GM12891 (cell line): ENCODE measurements at regions not wholly inside any gene's neighbourhood (a gene's known extent, or its start where the extent isn't known, plus 50 kb on each side); places are given as distances from the start of the nearest gene placed in this dataset.
A peak's percentile ranks its signal among the peaks of the same experiment; 100 is the strongest.

ENCODE experiments used
- DNase-seq: peaks from one replicate; pipeline ENCODE4 v3.0.0; 2011; ENCODE audit warnings: low spot score; ENCODE audit not compliant: insufficient read length
- FAIRE-seq: peaks from 2 replicates; lab custom pipeline; 2011; peaks lifted over from hg19 to GRCh38; lab: Jason Lieb, UNC
- PAX5 ChIP-seq: IDR thresholded peaks from 2 replicates; pipeline ENCODE4 v1.6.1; 2011; ENCODE audit warnings: low read length, moderate library complexity, mild to moderate bottlenecking; ENCODE audit not compliant: insufficient read depth, severe bottlenecking
- POLR2A ChIP-seq: IDR thresholded peaks from 2 replicates; pipeline ENCODE4 v1.6.1; 2011; ENCODE audit warnings: low read depth, low read length, control low read depth
- POLR2AphosphoS5 ChIP-seq: IDR thresholded peaks from 2 replicates; pipeline ENCODE4 v1.6.1; 2011; ENCODE audit warnings: low read depth, low read length, control low read depth
- POU2F2 ChIP-seq: IDR thresholded peaks from 2 replicates; pipeline ENCODE4 v1.6.1; 2011; ENCODE audit warnings: low read depth, mild to moderate bottlenecking, control low read depth, low read length, moderate library complexity
- SPI1 ChIP-seq: IDR thresholded peaks from 2 replicates; pipeline ENCODE4 v1.6.1; 2011; ENCODE audit warnings: low read depth, low read length, control low read depth
- TAF1 ChIP-seq: IDR thresholded peaks from 2 replicates; pipeline ENCODE4 v1.6.1; 2011; ENCODE audit warnings: low read depth, low read length, control low read depth

DNA sequence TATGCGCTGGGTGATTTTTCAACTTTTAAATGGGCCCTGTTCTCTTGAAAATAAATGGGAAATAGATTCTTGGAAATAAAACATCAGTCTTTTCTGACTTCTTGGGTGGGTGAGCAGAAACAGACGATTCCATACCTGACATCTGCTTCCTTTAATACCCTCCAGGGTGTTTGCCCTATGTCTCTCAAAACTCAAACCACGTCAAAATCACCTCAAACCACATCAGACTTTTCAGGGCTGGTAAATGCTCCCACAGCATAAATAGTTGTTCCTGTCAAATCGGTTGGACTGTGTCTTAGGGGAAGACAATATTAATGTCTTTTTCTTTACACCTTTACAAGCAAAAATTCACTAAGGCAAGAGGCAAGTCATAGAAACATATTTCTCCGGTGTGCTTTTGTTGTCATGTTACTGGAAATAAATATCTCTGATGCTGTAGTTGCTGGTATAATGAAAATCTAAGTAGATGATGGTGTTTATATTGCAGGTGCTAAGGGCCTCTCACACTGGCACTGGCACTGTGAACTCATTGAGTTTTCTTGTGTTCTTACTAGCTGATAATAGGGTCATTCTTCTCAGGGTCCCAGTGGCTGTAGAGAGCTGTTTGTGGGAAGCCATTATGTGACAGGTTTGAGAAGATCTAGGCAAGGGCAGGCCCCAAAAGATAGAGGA is 380.4 kb downstream of the RAPGEF2 start:
- FAIRE-seq (no peak), DNase-seq (no peak)
- TF ChIP-seq POLR2A, result no peak
- no peak for TF ChIP-seq SPI1
- TF ChIP-seq POLR2AphosphoS5, result no peak
- TF ChIP-seq TAF1, result no peak
- TF ChIP-seq PAX5, result no peak
- no peak for TF ChIP-seq POU2F2

DNA sequence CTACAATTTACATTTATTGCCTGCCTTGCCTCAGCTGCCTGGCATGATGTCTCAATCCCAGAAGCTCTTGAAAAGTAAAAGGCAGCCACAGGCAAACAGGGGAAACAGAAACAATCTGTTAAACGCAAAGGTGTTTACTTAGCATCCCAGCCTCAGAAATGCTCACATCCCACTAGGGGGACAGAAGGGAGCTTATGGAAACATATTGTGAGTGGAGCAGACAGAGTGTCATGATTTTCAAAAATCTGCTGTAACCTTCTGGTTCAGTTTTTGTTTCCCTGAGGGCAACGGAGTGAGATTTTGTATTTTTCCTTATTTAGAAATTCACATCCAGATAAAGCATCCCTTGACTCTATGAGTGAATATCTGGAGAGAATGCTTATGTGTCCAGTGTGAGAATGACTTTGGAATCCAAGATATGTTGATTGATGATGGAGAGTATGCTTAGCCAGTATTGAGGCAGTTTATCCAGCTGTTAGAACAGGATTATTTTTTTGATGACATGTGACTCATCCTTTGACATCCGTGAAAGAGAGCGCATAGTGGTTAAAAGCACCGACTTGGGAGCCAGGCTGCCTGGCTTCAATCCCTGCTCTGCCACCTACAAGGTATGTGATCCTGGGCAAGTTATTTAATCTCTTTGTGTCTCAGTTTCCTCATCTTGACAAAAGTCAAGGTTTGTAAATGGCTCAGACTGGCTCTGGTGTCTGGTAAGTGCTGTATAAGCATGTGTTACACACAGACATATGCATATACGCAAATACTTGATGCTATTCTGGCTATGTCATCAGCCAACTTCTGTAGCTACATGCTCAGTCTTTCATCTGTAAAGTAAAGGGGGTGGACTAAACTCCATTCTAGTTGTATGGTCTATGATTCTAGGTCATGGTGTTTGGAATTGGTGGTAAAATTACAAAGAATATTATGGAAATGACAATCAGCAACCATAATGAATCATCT is 381.2 kb downstream of the RAPGEF2 start:
- no peak for DNase-seq
- no peak for TF ChIP-seq SPI1
- TF ChIP-seq POLR2AphosphoS5, result no peak
- no peak for TF ChIP-seq POU2F2
- TF ChIP-seq PAX5, result no peak
- no peak for TF ChIP-seq TAF1
- TF ChIP-seq POLR2A, result no peak
- FAIRE-seq, result no peak

DNA sequence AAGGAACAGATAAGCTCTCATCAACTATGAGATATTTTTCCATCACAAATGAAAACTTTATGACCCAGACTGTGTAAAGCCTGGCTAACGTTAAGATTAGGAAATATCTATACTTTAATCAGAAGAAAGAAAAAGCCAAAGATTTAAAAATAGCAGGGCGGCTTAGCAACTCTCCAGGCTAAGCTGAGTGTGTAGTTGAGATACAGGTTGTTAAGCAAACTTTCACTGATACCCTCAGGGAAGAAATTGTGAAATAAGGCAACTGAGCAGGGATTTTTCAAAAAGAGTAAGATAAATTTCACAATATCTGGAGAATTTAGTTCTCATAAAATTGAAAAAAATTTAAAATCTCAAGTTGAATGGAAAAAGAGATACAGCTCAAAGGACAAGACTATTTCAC is 382.0 kb downstream of the RAPGEF2 start:
- no peak for FAIRE-seq
- DNase-seq, result no peak
- no peak for TF ChIP-seq PAX5
- TF ChIP-seq TAF1, result no peak
- no peak for TF ChIP-seq SPI1
- TF ChIP-seq POU2F2, result no peak
- no peak for TF ChIP-seq POLR2AphosphoS5
- TF ChIP-seq POLR2A, result no peak

DNA sequence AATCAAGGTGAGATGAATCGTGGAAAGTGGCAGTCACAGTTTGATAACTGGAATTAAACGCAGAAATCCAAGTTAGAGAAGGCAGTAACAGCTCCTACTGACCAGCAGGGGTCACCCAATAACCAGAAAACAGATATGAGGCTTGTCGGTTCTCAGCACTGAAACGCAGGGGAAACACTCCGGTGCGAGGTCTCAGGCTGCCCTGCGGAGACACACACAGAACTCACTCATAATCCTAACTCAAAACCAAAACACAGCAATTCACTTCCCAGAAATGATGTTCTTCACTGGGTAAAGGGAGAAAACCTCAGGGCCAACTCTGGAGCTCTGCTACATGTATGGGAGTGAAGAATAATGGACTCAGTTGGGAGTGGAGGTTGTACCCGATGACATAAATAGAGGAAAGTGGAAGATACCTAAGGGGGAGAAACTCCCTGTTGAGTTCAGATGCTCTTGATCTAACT is 384.4 kb downstream of the RAPGEF2 start:
- FAIRE-seq, result peak; percentile 89
- TF ChIP-seq TAF1, result no peak
- TF ChIP-seq POU2F2, result no peak
- TF ChIP-seq SPI1, result no peak
- TF ChIP-seq POLR2AphosphoS5, result no peak
- TF ChIP-seq PAX5, result no peak
- no peak for TF ChIP-seq POLR2A
- peak; percentile 10 for DNase-seq

DNA sequence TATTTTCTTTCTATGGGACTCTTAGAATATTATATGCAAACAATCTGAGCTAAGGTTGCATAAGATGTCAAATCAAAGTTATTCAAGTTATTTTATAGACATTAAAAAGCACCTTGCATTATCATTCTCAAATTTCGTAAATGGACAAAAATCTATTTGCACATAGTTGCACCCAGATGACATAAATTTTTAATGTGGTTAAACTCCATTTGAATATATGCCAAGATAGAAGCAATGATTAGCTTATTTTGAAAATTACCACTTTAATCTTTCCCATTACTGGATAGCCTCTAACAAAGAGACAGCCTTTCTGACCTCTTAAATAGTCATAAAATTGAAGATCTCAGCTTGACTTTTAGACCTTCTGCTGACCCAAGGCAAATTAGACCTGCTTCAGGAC is 386.8 kb downstream of the RAPGEF2 start:
- no peak for TF ChIP-seq POLR2A
- TF ChIP-seq PAX5, result no peak
- TF ChIP-seq SPI1, result no peak
- TF ChIP-seq TAF1, result no peak
- no peak for TF ChIP-seq POLR2AphosphoS5
- no peak for TF ChIP-seq POU2F2
- DNase-seq (no peak), FAIRE-seq (no peak)

DNA sequence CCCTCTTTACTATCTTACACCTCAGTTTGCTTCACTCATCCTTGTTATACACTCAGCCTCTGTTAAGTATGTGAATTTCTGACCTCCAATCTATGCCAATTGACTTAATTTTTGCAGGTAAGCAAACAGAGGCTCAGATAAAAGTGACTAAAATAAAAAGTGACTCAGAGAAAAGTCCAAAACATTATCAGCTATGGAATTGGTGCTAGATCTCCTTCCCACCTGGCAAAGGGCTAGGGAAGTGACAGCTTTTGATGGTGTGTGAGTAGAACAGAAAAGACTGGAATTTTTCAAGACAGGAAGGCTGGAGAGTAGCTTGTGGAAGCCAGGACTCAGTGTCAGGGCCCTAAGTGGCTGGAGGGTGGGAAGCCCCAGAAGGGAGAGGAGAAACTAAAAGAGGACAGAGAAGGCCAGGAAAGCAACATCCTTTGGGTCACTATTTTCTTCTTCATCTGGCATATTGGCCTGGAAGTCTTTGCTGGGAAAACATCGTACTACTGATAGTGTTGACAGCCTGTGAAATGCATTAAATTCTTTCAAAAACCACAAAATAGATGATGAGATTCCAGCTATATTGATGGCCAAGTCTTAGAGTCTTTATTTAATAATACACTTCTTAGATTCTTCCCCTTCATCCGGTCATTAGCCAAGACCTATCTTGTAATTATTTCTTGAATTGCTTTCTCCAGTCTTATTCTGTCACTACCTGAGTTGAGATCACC is 392.8 kb downstream of the RAPGEF2 start:
- TF ChIP-seq POLR2AphosphoS5 (no peak), TAF1 (no peak), POLR2A (no peak), PAX5 (no peak), SPI1 (no peak), POU2F2 (no peak)
- FAIRE-seq (no peak), DNase-seq (no peak)

DNA sequence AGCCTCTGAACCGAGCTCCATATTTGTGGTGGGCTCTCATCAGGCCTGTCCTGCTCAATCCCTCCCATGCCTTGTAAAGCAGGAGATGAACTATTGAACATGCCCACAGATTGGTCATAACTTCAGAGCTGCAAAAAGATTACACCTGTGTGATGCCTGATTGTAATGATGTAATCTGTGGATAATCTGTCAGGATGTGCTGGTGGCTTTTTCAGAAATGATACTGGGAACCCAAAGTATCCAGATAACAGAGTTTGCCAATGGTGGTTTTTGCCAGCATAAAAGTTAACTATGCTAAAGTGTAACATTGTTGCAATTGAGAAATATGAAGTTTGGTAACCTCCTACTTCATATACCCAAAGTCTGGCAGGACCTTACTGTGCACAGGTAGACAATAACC is 393.4 kb downstream of the RAPGEF2 start:
- FAIRE-seq, result no peak
- TF ChIP-seq PAX5, result no peak
- no peak for TF ChIP-seq POLR2A
- TF ChIP-seq POU2F2, result no peak
- no peak for TF ChIP-seq POLR2AphosphoS5
- TF ChIP-seq TAF1, result no peak
- no peak for TF ChIP-seq SPI1
- DNase-seq, result no peak

DNA sequence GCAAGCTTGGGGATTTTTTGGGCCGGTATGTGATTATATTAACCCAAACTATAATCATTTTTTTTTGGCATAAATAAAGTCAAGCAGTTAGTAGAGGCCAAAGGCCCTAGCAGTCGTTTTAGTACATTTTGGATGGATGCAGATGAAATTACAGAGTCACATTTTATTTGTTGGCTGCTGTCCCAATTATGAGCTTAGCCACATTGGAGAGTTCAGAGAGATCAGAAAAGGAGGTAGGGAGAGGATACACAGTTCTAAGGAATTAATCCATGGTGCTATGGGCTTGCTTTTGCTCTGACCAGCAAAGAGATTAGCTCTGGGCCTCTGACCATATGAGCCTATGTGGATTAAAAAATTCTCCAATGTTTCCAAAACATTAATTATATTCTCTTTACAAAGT is 395.1 kb downstream of the RAPGEF2 start:
- FAIRE-seq (no peak), DNase-seq (no peak)
- TF ChIP-seq SPI1 (no peak), POLR2AphosphoS5 (no peak), PAX5 (no peak), POU2F2 (no peak), POLR2A (no peak)
